NCI-H526 treated with DMSO at 0.1 percent for 48 hours (cell line): ENCODE measurements at regions not wholly inside any gene's neighbourhood (a gene's known extent, or its start where the extent isn't known, plus 50 kb on each side); places are given as distances from the start of the nearest gene placed in this dataset.
A peak's percentile ranks its signal among the peaks of the same experiment; 100 is the strongest.
"Not testable (repeated sequence)": the region's sequence is repeated elsewhere in the genome, so short reads cannot be mapped to it uniquely, and the experiment has no call there.

Source experiments
- DNase-seq: peaks from one replicate; lab custom pipeline; 2025; lab: John Stamatoyannopoulos, UW

- no peak for DNase-seq
These were observed 687.1 kb upstream of the FBXO33 start for GRCh38 chr14:40119321-40119720.

DNA sequence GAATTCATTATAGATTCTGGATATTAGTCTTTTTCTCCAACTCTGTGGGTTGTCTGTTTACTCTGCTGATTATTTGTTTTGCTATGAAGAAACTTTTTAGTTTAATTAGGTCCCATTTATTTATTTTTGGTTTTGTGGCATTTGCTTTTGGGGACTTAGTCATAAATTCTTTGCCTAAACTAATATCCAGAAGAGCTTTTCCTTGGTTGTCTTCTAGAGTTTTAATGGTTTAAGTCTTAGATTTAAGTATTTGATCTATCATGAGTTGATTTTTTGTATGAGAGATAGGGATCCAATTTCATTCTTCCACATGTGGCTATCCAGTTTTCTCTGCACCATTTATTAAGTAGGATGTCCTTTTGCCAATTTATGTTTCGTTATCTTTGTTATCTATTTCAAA lies 683.4 kb upstream of the FBXO33 start:
- DNase-seq, result no peak

DNA sequence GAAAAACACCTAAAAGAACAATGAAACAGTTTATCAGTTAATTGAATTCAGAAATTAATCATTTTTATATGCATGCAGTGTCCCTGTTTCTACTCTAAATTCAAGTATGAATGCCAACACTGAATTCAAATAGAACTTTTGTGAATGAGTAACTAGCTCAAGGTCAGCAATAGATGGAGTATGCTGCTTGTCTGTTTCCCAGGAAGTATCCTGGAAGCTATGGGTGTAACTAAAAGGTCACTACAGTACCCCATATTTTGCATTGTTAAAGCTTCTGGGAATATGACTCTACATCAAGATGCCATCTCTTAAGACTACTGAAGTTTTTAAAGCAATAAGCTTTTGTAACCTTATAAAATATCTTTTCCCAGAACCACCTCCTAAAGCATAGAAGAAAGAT lies 681.4 kb upstream of the FBXO33 start:
- DNase-seq, result no peak

DNA sequence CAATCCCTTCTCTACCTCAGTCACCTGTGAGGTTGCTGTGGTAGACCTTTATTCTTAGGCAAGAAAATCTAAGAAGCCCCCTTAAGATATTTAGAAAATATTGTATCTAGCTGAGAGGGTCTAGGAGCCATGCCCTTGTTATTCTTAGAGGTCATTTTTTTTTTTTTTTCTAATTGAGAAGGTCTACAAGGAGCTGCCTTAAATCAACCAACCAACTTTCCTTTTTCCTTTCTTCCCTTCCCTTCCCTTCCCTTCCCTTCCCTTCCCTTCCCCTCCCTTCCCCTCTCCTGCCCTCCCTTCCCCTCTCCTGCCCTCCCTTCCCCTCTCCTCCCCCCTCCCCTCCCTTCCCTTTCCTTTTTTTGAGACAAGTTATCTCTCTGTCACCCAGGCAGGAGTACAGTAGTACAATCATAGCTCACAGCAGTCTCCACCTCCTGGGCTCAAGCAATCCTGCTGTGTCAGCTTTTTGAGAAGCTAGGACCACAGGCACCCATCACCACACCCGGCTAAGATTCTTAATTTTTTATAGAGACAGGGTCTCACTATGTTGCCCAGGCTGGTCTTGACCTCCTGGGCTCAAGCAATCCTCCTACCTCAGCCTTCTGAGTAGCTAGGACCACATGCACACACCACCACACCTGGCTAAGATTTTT lies 668.4 kb upstream of the FBXO33 start:
- no peak for DNase-seq

DNA sequence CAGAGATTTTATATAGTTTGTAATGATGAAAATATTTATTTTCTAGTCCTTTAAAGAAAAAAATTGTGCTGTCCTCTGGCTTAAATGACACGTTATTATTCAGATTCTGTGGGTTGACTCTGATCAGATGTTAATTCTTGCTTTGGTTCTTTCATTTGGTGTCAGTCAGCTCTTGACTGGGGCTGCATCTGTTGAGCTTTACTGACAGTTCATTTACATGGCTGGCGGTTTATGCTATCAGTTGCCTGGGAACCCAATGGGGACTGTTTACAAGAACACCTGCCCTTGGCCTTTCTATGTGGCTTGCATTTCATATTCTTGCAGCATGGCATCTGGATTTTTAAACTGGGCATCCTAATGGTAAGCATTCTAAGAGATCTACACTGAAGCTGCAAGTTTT lies 667.1 kb upstream of the FBXO33 start:
- peak; percentile 70 for DNase-seq

GRCh38 chr14:40098468-40098867 lies 666.2 kb upstream of the FBXO33 start:
- no peak for DNase-seq

GRCh38 chr14:40096968-40097367 lies 664.7 kb upstream of the FBXO33 start:
- no peak for DNase-seq

DNA sequence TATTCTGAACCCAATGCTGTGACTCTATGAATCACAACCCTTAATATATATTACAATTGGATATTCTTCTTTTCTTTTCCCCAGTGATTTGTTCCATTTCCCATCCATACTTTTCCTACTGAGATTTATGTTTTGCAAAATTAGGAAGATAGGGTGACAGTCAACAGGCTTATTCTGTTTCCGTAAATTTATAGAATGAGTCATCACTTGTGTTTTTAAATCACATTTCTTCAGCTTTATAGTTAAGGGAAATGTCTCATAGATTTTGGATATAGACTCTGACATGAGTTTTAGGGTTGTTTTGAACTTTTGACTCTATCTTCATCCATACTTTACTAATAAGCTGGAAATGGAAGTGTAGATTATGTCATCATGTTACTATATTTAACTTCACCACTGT lies 661.6 kb upstream of the FBXO33 start:
- no peak for DNase-seq

DNA sequence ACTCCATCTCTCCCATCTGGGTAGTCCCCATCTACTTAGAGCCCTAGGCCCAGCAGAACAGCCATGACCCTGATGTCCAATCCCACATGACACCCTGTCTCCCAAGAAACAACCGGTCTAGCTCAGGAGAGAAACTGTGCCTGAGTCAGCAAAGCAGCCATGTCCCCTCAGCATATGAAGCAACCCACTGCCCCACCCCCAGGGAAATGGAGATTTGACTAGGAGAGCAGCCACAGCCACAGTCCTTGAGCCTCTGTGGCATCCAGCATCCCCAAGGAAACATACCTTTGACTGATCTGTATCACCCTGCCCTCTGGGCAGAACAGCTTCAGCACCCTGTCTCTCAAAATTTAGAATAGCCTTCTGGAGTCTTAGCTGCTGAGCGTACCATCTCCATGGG lies 641.9 kb upstream of the FBXO33 start:
- no peak for DNase-seq

DNA sequence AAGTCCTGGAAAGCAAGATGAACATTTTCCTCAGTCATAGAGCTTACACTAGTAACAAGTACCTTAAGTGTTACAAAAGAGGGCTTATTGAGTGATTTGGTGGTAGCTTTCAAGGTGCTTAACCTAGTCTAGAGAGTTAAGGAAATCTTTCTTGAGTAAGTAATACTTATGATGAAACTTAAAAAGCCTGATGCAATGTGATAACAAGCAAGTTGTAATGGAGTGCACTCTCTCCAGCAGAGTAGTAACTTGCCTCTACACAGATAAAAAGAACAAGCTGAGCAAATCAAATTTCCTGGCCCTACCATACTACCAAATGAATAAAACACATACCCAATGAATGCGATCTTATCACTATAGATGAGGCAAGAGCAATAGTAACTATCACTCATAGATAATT lies 639.9 kb upstream of the FBXO33 start:
- no peak for DNase-seq

DNA sequence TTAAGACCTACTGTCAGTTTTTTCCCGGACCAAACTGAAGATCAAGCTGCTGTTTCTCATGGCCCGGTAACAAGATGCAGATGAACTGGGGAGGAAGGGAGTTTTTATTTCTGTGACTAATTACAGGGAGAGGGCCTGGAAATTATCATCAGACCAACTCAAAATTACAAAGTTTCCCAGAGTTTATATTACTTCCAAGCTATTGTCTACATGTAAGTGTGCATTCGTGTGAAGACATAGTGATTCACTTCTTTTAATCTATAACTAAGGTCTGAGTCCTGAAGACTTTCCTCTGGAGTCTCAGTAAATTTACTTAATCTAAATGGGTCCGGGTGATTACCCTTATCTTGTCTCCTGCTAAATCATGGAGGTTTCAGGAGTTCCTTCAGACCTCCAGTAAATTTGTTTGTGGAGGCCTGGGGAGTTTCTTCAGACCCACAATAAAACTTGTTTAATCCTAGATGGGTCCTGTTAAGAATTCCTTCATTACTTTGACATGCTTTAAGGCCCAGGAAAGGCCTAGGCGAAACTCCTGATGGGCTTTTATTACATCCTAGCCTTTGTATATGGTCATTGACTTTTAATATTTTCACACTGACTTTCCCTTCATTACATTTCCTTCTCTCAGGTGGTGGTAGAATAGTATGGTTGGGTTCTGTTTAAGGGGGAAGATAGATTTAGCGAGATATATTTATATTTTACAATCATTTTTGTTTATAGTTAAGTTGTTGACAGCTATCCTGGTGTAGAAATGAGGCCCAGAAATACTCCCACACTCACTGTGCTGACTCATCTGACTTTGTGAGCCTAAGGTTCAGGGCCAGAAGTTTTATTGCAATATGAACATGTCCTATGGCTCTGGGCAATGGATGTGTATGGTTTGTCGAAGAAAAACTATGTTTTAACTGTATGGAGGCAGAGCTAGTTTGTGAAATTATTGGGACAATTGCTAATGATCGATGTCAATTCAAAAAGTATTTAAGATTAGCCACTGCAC lies 627.0 kb upstream of the FBXO33 start:
- no peak for DNase-seq

DNA sequence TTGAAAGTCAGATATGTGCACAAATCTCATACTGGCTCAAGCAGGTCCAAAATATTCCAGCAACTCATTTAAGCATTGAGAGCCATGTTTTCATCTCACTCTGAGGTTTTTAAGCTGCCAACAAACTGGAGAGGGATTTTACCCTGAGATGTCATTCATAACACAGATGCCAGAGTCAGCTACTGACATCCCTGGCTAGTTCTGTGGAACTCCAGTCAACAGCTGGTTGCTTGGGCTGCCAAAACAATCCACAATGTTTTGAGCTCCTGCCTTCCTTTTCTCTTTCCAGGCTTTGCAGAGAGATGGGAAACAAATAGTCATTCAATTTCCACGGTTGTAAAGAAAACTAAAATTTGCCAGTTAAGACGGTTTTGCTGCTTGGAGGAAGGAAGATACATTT lies 621.2 kb upstream of the FBXO33 start:
- DNase-seq, result no peak

DNA sequence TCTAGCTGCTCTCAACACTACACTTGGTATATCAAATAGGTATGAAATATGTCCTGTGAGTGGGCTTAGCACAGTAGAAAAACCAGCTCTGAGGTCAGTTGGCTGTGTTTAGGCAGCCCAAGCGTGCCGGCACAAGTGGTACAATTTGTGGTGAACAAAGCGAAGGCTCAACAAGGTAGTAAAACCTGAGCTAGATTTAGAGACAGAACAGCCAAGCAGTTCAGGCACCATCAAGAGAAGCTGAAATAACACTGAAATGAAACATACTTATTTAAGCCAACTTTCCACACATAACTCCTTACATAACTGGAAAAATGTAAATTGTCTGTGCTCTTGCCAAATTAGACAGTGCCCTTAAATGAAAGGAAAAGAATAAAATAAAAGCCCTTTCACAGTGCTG lies 596.8 kb upstream of the FBXO33 start:
- DNase-seq, result no peak

GRCh38 chr14:40025101-40025500 lies 592.9 kb upstream of the FBXO33 start:
- DNase-seq, result no peak

DNA sequence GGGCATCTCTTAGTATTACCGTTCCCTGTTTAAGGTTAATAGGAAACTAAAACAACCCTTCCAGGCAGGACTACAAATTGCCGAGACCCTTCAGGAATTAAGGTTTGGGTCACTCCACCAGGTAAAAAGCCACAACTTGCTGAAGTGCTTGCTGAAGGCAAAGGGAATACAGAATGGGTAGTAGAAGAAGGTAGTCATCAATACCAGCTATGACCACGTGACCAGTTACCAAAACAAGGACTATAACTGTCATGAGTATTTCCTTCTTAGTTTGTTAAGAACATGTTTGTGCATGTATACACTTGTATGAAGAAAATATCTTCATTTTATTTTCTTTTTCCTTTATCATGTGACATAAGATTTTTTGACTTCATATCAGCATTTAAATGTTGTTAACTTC lies 578.7 kb upstream of the FBXO33 start:
- DNase-seq, result no peak

GRCh38 chr14:40009771-40010170 lies 577.5 kb upstream of the FBXO33 start:
- DNase-seq, result no peak

DNA sequence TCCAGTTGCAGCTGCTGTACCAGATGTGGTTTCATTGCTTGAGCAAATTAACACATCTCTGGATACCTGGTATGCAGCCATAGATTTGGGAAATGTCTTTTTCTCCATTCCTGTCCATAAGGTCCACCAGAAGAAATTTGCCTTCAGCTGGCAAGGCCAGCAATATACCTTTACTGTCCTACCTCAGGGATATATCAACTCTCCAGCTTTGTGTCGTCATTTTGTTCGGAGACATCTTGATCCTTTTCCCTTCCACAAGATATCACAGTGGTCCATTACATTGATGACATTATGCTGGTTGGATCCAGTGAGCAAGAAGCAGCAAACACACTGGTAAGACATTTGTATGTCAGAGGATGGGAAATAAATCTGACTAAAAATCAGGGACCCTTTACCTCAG lies 576.1 kb upstream of the FBXO33 start:
- DNase-seq, result not testable (repeated sequence)

DNA sequence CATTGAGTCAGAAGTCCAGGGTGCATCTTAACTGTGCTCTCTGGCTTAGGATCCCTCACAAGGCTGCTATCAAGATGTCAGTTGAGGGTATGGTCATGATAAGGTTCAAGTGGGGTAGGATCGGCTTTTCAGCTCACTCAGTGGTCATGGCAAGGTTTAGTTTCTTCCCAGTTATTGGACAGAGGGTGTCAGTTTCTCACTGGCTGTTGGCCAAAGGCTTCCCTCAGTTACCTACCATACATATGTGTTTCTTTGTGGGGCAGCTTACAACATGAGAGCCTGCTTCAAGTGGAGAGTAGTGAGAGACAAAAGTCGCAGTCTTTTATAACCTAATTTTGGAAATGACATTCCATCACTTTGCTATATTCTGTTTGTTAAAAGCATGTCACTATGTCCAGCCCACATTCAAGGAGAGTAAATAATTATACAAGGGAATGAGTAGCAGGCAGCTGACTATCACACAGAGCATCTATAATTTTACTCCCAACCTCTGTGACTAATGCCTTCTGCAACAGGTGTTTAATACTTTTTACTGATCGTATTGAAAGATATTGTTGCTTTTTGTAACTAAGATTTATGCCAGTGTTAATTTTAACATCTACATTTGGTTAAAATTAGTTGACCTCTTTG lies 572.8 kb upstream of the FBXO33 start:
- no peak for DNase-seq

DNA sequence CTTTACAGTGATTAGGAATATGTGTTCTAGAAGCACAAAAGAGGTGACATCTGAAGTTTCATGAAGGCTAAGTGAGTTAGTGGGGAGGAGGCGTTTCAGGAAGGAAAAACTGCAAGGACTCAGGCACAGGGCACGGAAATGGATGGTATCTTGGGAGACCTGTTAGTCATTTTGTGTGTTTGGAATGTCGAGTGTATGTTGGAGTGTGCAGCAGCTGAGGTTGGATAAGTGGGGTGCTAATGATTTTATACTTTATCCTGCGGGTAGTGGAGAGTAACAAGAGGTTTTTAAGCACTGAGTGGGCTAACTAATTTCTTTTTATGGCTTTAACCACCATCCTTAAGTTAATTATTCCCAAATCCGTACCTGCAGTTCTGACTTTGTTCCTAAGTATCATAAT lies 571.5 kb upstream of the FBXO33 start:
- DNase-seq, result no peak

DNA sequence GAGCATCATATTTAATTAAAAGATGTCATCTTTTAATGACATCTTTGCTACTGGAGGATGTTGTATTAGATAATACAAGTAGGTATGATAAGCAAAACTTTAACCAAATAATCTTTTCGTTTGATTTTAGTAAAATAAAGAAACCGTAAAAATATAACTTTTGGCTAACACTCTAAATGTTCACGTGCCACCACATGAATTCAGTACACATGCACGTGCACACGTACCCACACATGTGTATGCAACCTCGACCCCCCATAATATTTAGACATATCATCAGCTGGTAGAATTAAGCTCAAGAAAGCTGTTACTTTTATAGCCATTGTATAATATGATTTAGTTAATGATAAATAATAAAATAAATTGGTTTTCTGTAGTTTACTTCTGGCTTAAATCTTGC lies 566.6 kb upstream of the FBXO33 start:
- no peak for DNase-seq

DNA sequence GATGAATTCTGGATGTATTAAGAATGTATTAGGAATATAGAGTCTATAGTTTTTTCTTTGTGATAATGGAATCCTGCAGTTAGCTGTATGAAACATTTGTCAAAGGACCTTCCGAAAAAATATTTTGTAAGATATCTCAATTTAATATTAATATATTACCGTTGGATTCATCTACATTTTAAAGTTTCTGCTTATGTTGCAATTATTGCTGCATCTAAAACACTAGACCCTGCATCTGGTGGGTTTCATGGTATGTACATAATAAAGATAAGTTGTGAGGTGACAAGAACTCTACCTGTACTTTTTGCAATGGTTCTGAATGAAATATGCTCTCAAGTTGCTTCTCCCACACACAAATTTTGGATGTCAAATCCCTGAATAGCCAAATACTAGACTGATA lies 565.9 kb upstream of the FBXO33 start:
- no peak for DNase-seq

DNA sequence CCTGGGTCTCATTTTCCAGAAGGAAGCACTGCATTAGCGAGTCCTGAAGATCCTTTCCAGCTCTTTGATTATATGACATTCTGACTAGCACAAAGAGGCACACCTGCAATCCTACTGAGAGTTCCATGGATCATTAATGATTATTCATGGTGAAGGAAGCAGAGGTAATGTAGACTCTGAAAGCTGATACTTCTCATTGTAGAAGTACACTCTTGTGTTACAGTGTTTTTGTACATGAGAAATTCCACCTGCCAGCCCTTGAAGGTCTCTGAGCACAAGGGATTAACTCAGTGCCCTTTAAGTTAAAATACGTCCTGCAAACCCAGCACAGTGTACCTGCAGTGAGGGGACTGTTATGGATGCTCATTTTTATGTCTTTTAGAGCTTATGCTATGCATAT lies 558.8 kb upstream of the FBXO33 start:
- peak; percentile 41 for DNase-seq

GRCh38 chr14:39988939-39989338 lies 556.7 kb upstream of the FBXO33 start:
- peak; percentile 56 for DNase-seq
